MV-4-11 (cell line): ENCODE measurements at regions not wholly inside any gene's neighbourhood (a gene's known extent, or its start where the extent isn't known, plus 50 kb on each side); places are given as distances from the start of the nearest gene placed in this dataset.
"Not testable (repeated sequence)": the region's sequence is repeated elsewhere in the genome, so short reads cannot be mapped to it uniquely, and the experiment has no call there.

Experiments used
- DNase-seq: peaks from one replicate; lab custom pipeline; 2025; lab: John Stamatoyannopoulos, UW

DNA sequence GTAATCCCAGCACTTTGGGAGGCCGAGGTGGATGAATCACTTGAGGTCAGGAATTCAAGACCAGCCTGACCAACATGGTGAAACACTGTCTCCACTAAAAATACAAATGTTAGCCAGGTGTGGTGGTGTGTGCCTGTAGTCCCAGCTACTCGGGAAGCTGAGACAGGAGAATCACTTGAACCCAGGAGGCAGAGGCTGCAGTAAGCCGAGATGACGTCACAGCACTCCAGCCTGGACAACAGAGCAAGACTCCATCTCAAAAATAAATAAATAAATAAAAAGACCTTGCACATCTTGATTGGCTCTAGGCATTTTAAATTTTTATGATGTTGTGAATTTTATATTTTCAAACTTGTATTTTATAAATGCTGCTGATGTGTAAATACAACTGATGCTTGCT is 141.7 kb downstream of the ARRDC3 start:
- DNase-seq: not testable (repeated sequence)

DNA sequence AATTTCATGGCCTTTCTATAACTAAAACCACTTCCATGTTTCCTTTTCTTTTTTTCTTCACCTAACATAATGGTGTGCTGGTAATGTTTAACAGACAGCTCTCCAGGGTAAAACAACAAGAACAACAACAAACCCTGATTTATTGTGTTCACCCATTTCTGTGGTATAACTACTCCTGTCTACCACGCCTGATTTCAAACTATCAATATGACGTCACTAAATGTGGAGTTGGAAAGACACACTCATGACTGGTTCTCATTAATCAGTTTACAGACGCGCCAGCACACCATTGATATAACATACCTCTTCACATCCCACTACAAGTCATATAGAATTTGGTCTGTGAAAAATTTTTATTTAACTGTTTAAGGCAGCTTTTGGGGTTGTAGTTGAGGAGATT is 142.9 kb downstream of the ARRDC3 start:
- no peak for DNase-seq

DNA sequence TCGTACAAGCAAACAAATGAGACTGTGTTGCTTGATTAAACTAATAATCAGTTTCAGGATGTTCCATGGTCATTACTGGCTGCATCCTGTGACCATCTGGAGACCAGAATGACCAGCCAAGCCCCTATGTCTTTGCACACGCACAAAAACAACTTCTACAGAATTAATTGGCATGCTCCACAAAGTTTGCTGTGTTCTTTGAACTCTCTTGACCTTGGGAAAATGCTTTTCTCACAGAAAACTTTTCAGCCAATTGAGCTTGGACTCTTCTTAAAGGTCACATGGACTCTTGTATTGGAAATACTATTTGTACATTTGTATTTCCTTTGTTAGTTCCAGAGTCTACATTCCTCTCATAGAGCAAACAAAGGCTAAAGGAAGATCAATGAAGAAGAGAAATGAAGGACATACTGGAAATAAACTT is 147.8 kb downstream of the ARRDC3 start:
- DNase-seq: no peak

DNA sequence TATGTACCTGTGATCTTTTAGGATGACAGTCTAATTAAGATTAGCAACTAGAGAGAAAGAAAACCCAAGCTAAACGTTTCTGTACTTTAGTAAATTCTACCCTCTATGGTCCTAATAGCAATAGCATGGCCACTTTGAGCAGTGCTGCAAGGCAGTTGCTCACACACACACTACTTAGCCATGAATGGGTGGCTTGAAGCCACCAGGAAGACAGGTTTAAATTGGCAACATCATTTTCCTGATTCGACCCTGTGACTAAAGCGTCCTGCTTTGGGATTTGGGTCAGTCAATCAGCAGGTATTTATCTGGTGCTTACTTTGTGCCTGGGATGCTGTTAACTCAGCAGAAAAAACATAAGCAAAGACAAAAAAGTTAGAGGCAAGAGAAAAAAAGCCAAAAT is 150.6 kb downstream of the ARRDC3 start:
- DNase-seq: no peak

DNA sequence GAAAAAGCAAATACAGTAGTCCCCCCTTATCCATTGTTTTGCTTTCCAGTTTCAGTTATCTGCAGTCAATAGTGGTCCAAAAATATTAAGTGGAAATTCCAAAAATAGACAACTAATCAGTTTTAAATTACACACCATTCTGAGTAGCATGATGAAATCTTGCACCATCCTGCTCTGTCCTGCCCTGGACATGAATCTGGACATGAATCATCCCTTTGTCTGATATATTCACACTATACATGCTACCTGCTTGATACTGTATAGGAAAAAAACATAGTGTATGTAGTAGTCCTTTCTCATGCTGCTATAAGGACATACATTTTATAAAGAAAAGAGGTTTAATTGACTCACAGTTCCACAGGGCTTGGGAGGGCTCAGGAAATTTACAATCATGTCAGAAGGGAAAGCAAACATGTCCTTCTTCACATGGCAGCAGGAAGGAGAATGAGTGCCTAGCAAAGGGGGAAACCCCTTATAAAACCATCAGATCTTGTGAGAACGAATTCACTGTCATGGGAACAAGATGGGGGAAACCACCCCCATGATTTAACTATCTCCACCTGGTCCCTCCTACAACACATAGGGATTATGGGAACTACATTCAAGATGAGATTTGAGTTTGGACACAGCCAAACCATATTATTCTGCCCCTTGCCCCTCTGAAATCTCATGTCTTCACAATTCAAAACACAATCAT is 153.9 kb downstream of the ARRDC3 start:
- DNase-seq: no peak

DNA sequence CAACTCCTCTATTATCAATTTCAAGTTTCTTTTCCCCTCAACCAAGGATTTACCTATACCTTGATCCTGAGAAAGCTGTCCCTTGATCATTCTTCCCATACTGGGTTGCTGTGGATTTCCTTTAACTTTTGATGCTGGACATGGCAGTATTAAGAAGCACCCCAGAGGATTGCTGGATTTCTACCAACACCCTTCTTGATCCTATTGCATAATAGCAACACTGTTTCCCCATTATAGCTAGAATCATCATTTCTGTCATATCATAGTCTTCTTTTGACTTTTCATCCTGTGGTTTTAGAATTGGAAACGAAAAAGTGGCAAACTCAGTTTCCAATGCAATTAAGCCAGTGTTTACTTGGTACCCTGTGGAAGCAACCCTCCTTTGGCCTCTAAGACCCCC is 154.9 kb downstream of the ARRDC3 start:
- no peak for DNase-seq

DNA sequence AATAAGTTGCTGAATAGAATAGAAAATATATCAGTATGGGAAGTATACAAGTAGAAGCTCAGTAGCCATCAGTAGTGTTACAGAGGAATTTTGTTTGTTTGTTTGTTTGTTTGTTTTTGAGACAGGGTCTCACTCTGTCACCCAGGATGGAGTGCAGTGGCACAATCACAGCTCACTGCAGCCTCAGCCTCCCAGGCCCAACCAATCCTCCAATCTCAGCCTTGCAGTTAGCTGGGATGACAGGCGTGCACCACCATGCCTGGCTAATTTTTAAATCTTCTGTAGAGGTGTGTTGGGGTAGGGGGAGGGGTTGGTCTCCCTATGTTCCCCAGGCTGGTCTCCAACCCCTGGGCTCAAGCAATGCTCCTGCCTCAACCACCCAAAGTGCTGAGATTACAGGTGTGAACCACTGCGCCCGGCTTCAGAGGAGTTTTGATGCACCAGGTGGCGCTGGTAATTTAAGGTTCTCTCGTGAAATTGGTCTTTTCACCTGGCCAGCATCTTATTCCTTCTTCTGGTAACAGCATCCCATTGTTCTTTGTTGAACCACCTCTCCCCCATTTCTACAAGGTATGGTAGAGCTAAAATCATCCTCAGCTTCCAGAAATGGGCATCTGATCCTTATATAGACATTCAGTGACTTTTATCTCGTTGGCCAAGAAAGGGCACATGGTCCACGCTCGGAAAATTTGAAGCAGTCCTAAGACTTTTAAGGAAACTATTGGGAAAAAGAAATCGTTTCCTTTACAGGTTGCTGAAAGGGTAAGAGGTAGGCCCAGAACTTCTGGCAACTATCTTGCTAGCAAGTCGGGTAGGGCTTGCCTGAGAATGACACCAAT is 157.1 kb downstream of the ARRDC3 start:
- no peak for DNase-seq

DNA sequence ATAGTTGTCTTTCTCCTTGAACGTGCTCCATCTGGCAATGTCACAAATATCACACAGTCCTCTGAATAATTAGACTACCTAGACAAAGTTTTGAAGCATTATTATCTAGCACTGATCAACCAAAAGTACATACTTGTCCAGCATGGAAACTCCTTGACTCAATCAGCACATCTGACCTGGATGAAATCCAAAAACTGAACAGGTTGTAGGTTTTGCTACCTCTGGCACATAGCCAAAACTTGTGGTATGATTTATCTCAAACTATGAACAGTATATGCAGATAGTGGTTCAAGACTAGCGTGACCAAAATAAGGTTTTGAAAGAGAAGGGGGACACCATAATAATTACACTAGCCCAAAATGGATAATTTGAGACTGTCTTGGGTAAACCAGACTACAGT is 158.1 kb downstream of the ARRDC3 start:
- no peak for DNase-seq

DNA sequence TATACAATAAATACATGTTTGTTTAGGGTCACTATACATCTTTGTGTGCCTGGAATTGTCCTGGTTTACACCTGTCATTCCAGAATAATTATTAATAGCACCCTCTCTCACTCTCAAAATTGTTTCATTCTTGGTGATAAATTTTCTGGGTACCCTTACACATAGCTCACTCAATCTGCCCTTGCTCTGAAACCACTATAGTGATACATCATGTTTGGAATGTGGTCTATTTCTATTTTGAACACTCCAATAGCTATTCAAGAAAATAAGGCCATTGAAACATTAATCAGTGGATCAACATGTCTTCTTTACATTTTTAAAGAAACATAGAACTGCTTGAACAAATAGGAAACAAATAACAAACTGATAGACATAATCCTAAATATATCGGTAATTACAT is 158.7 kb downstream of the ARRDC3 start:
- no peak for DNase-seq

DNA sequence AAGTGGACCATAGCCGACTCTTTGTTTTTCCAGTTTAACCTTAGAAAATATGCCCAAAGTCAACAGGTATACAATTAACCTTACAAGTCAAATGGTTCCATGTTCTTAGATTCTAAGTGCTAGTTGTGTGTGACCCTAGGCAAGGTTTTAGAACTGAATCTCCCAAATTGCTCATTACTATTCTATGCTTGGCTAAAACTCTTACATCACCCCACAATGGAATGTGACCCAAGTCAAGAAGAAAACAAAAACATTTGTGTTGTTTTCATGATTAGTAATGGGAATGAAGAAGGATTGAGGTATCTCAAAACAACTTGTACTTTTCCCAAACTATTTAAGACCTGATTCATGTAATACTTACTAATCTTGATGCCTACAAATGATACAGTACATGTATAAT is 159.2 kb downstream of the ARRDC3 start:
- DNase-seq: no peak

DNA sequence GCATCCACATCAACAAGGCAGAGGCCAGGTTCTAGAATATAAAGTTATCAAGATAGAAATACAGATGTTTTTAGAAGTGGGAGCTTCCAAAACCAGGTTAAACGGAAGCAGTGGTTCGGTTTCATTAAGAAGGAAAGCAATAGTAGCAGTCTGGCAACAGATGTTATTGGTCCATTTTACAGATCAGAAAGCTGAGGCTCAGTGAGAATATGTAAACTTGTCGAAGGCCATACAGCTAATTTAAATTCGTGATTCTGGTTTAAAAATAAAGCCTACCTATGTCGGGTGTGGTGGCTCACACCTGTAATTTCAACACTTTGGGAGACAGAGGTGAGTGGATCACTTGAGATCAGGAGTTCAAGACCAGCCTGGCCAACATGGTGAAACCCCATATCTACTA is 160.6 kb downstream of the ARRDC3 start:
- DNase-seq: no peak

DNA sequence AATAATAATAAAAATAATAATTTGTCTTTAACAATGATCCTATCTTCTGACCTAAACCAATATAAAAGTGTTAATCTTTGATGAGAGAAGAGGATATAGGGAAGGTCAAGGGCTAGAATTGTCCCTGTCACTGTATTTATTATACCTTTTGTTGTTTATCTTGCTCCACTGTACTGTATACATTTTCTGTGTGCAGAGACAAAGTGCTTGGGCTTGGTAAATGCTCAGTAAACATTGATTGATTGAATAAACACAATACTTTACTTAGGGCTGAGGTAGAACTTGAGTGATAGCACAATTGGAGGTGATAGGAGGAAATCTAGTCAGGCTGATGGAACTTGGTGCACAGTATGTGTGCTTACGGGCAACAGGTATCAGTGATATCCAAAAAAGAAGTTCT is 161.2 kb downstream of the ARRDC3 start:
- no peak for DNase-seq

DNA sequence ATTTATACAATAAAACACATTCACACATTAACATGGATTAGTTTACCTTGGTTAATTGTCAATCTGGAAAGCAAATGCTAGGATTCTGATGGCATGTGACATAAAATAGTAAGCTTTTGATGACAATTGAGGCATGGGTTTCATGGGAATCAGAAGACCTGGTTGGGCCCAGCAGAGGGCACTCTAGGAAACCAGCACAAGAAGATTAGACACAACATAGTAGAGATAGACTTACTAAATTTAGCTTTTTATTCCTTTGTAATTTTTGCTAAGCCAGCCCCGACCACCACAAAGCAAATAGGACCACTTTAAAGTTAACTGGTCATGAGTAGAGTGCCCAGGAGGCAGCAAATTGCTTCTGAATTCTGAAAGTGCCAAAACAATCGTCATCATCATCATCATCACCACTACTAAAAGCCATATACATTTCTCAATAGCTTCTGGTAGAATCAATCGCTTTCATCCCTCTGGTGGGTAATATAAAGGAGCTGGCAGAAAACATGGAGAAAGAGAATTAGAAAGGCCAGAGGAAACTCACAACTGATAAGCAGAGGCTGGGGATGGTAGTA is 163.2 kb downstream of the ARRDC3 start:
- no peak for DNase-seq

DNA sequence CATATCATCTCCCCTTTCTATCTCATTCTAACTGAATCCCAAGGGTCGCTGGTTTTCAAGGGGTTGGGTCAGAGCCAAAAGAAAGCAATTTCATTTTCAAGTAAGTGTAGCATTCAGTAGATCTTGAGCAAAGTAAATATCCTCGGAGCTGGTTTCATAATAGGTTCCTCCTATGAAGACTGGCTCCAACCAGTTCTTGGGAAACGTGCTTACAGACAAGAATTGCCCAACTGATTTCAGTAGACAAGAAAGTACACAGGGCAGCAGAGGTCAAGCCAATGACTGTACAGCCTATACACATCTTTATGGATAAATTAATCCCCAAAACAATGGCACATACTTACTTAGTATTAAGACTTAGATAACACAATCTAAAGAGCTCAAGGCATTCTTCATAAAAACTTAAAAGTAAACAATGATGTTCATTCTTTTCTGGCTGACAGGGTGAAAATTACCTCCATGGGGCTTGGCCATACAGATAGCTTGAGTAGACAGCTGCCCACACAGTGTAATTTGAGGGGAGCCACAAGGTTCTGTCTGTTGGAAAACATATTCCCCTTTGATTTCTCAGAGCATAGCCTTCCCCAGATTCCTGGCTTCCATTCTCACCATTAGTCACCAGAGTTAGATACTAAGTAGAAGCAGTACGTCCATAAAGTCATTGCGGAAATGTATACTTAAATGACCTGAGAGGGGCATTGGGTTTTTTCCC is 163.9 kb downstream of the ARRDC3 start:
- DNase-seq: peak; percentile 92

DNA sequence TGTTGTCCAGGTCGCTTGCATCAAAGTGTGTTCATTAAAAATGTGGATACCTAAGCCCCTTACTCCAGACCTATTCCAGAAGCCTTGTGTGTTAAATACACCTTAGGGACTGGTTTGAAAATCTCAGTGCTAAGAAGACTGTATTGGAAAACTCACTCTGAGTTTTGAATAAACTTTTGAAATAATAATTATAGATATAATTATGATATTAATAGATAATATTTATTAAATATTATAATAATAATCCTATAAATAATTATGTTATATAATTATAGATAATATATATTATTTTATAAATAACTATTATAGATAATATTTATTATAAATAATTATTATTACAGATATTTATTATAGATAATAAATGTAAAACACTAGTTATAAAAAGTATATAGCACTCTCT is 165.3 kb downstream of the ARRDC3 start:
- DNase-seq: no peak

DNA sequence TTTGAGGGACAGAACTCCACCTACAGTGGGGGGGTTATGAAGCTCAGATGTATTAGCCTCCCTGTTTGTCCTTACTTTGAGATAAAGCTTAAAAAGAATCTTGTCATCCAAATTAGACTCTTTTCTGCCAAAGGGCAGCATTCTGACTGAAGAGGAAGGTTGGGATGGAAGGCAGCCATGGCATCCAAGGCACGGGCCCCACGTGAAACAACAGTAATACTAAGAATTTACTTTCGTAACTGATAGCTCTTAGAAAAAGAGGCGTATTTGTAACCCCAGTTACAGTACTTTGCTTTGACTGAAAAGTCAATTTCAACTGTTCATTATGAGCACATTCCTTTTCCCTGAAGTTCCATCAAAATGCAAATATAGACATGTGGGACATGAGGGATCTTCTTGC is 168.5 kb downstream of the ARRDC3 start:
- DNase-seq: no peak
